Ecto neural progenitor cell (in vitro differentiated cells): ENCODE measurements at regions not wholly inside any gene's neighbourhood (a gene's known extent, or its start where the extent isn't known, plus 50 kb on each side); places are given as distances from the start of the nearest gene placed in this dataset.
A peak's percentile ranks its signal among the peaks of the same experiment; 100 is the strongest.

Source experiments
- DNase-seq: peaks from one replicate; pipeline ENCODE4 v3.0.0-alpha.2; 2018; ENCODE audit warnings: low spot score

GRCh38 chr5:133686566-133686965 is 74.2 kb upstream of the FSTL4 start:
- no peak for DNase-seq

GRCh38 chr5:133685402-133686018 is 73.2 kb upstream of the FSTL4 start:
- DNase-seq = no peak

GRCh38 chr5:133683646-133684596 is 71.6 kb upstream of the FSTL4 start:
- no peak for DNase-seq

- peak; percentile 23 for DNase-seq
These were observed 70.1 kb upstream of the FSTL4 start for GRCh38 chr5:133682451-133682850.

- peak; percentile 19 for DNase-seq
These were observed 69.6 kb upstream of the FSTL4 start for GRCh38 chr5:133681896-133682295.

- peak; percentile 21 for DNase-seq
These were observed 68.7 kb upstream of the FSTL4 start for GRCh38 chr5:133680830-133681565.

- peak; percentile 25 for DNase-seq
These were observed 67.2 kb upstream of the FSTL4 start for GRCh38 chr5:133679534-133679933.

GRCh38 chr5:133675376-133676154 is 63.2 kb upstream of the FSTL4 start:
- peak; percentile 40 for DNase-seq

- DNase-seq = peak; percentile 7
These were observed 58.0 kb upstream of the FSTL4 start for GRCh38 chr5:133670336-133670735.

GRCh38 chr5:133669472-133669871 is 57.1 kb upstream of the FSTL4 start:
- peak; percentile 30 for DNase-seq

- peak; percentile 9 for DNase-seq
These were observed 56.1 kb upstream of the FSTL4 start for GRCh38 chr5:133668458-133668857.

GRCh38 chr5:133667217-133667616 is 54.9 kb upstream of the FSTL4 start:
- peak; percentile 4 for DNase-seq

- no peak for DNase-seq
These were observed 53.2 kb upstream of the FSTL4 start for GRCh38 chr5:133665571-133665970.

GRCh38 chr5:133664422-133664821 is 52.1 kb upstream of the FSTL4 start:
- DNase-seq = peak; percentile 14

GRCh38 chr5:133663397-133664054 is 51.2 kb upstream of the FSTL4 start:
- peak; percentile 29 for DNase-seq

GRCh38 chr5:133662578-133662977 is 50.2 kb upstream of the FSTL4 start:
- DNase-seq = peak; percentile 11
